Ovary (tissue), 3 donors: ENCODE measurements at regions not wholly inside any gene's neighbourhood (a gene's known extent, or its start where the extent isn't known, plus 50 kb on each side); places are given as distances from the start of the nearest gene placed in this dataset.

ENCODE experiments used
- CTCF ChIP-seq, 3 donors: fragments of 450-650 bp in 2 of 3; fragments of 200-600 bp in 1 of 3; IDR thresholded peaks; one replicate each; pipeline versions ENCODE4 v1.5.1 to v1.8.0; 2016 to 2022; ENCODE audit warnings: antibody characterized with exemption in 3 of 3, mild to moderate bottlenecking in 1 of 3
- POLR2A ChIP-seq: fragments of 450-650 bp; IDR thresholded peaks from one replicate; pipeline ENCODE4 v1.6.1; 2017; ENCODE audit warnings: antibody characterized with exemption, mild to moderate bottlenecking, moderate library complexity
- donor health status: DM: no; HTN: no; CAD: no.

GRCh38 chr21:43286196-43286595 is 117.4 kb downstream of the CRYAA start:
- TF ChIP-seq CTCF (IDR thresholded peaks at IDR 0.05) (no peak), POLR2A (no peak)
